SK-N-SH (cell line): ENCODE measurements at regions not wholly inside any gene's neighbourhood (a gene's known extent, or its start where the extent isn't known, plus 50 kb on each side); places are given as distances from the start of the nearest gene placed in this dataset.
A peak's percentile ranks its signal among the peaks of the same experiment; 100 is the strongest.

Experiments
- CTCF ChIA-PET: fragments of 300-600, 350-600 bp; formaldehyde crosslinking; extraction: SDS; loops from one replicate; lab custom pipeline; 2021; lab: Yijun Ruan, JAX
- POLR2A ChIA-PET: fragments of 350-600 bp; sonication (Branson Sonifier 250); formaldehyde crosslinking; extraction: SDS; loops from one replicate; lab custom pipeline; 2020; ENCODE audit warnings: antibody characterized with exemption, inconsistent platforms; lab: Yijun Ruan, JAX
- DNase-seq: peaks from one replicate; pipeline ENCODE4 v3.0.0; 2012
- H2AFZ ChIP-seq: fragments of 200-600 bp; sonication (generic); 2 replicates; pipeline ENCODE4 v1.8.1; 2016; ENCODE audit warnings: antibody characterized with exemption, mild to moderate bottlenecking, low read depth
- H3F3A ChIP-seq: fragments of 200-600 bp; sonication (generic); replicated peaks from 2 replicates; pipeline ENCODE3; 2016; ENCODE audit warnings: antibody characterized with exemption, mild to moderate bottlenecking; ENCODE audit not compliant: insufficient read depth
- H3K27ac ChIP-seq, 2 experiments: fragments of 200-500 bp in 1 of 2; fragments of 200-600 bp in 1 of 2; sonication (Bioruptor generic) in 1 of 2; sonication (generic), shearing (Covaris generic) in 1 of 2; 2 replicates each; pipeline versions ENCODE4 v1.5.1 to v1.6.1; 2014 to 2016; ENCODE audit warnings: low read depth in 2 of 2, inconsistent platforms in 1 of 2, low read length in 1 of 2, mild to moderate bottlenecking in 1 of 2, mixed read lengths in 1 of 2
- H3K27me3 ChIP-seq: fragments of 200-600 bp; sonication (generic), shearing (Covaris generic); 2 replicates; pipeline ENCODE4 v1.6.1; 2016; ENCODE audit warnings: mixed run types; ENCODE audit not compliant: insufficient read depth
- H3K36me3 ChIP-seq, 2 experiments: fragments of 200-500 bp in 1 of 2; fragments of 200-600 bp in 1 of 2; sonication (Bioruptor generic) in 1 of 2; sonication (generic) in 1 of 2; replicated peaks in 1 of 2; 2 replicates each; pipeline versions ENCODE3 to v1.5.1; 2014 to 2016; ENCODE audit warnings: low read length in 1 of 2, mild to moderate bottlenecking in 1 of 2; ENCODE audit not compliant: insufficient read depth in 2 of 2, control insufficient read depth in 1 of 2
- H3K4me1 ChIP-seq, 2 experiments: fragments of 200-500 bp in 1 of 2; fragments of 200-600 bp in 1 of 2; sonication (Bioruptor generic) in 1 of 2; sonication (generic), shearing (Covaris generic) in 1 of 2; 2 replicates each; pipeline versions ENCODE4 v1.5.1 to v1.6.1; 2014 to 2016; ENCODE audit warnings: low read depth in 1 of 2, low read length in 1 of 2, mixed run types in 1 of 2; ENCODE audit not compliant: insufficient read depth in 2 of 2, control insufficient read depth in 1 of 2
- H3K4me2 ChIP-seq: fragments of 200-600 bp; sonication (generic), shearing (Covaris generic); 2 replicates; pipeline ENCODE4 v1.6.1; 2017; ENCODE audit warnings: mixed run types
- H3K4me3 ChIP-seq, 2 experiments: fragments of 200-500 bp in 1 of 2; fragments of 200-600 bp in 1 of 2; sonication (Bioruptor generic) in 1 of 2; sonication (generic), shearing (Covaris generic) in 1 of 2; 2 replicates each; pipeline versions ENCODE4 v1.5.1 to v1.8.1; 2014 to 2016; ENCODE audit warnings: low read depth in 2 of 2, inconsistent platforms in 1 of 2, low read length in 1 of 2, mild to moderate bottlenecking in 1 of 2, mixed read lengths in 1 of 2, moderate library complexity in 1 of 2
- H3K79me2 ChIP-seq: fragments of 200-600 bp; sonication (generic); 2 replicates; pipeline ENCODE4 v1.8.1; 2017; ENCODE audit warnings: mild to moderate bottlenecking; ENCODE audit not compliant: insufficient read depth
- H3K9ac ChIP-seq: fragments of 200-600 bp; sonication (generic); 2 replicates; pipeline ENCODE4 v1.6.1; 2017; ENCODE audit warnings: mixed run types
- H3K9me2 ChIP-seq: fragments of 200-600 bp; sonication (generic); 2 replicates; pipeline ENCODE4 v1.6.1; 2017; ENCODE audit warnings: mixed run types
- H3K9me3 ChIP-seq: fragments of 200-600 bp; sonication (generic); 2 replicates; pipeline ENCODE4 v1.6.1; 2017; ENCODE audit warnings: mixed run types, mild to moderate bottlenecking, moderate library complexity
- H4K20me1 ChIP-seq: fragments of 200-600 bp; sonication (generic); 2 replicates; pipeline ENCODE4 v1.6.1; 2017; ENCODE audit warnings: mild to moderate bottlenecking, mixed run types; ENCODE audit not compliant: insufficient read depth
- ELF1 ChIP-seq: IDR thresholded peaks from 2 replicates; pipeline ENCODE4 v1.4.0; 2012
- EZH2phosphoT487 ChIP-seq: fragments of 200-600 bp; sonication (generic); IDR thresholded peaks from 2 replicates; pipeline ENCODE4 v1.6.1; 2017; ENCODE audit warnings: low read depth, mixed run types, mild to moderate bottlenecking, antibody characterized with exemption, moderate library complexity, borderline replicate concordance
- FOSL2 ChIP-seq: IDR thresholded peaks from 2 replicates; pipeline ENCODE4 v1.4.0; 2012; ENCODE audit warnings: low read depth, mild to moderate bottlenecking, moderate library complexity, borderline replicate concordance
- FOXJ3 ChIP-seq: sonication (generic); formaldehyde crosslinking; IDR thresholded peaks from 2 replicates; pipeline ENCODE4 v1.5.1; 2020; ENCODE audit warnings: mild to moderate bottlenecking, missing genetic modification reagents
- GABPA ChIP-seq: IDR thresholded peaks from 2 replicates; pipeline ENCODE4 v1.4.0; 2012; ENCODE audit warnings: low read depth, mild to moderate bottlenecking
- IRF3 ChIP-seq: fragments of 150-350 bp; IDR thresholded peaks from 2 replicates; pipeline ENCODE4 v1.6.1; 2016; ENCODE audit warnings: mild to moderate bottlenecking, low read depth, low read length
- JUND ChIP-seq: IDR thresholded peaks from 2 replicates; pipeline ENCODE4 v1.4.0; 2012
- MEF2A ChIP-seq: IDR thresholded peaks from 2 replicates; pipeline ENCODE4 v1.4.0; 2012; ENCODE audit warnings: low read depth, borderline replicate concordance
- NFIC ChIP-seq: IDR thresholded peaks from 2 replicates; pipeline ENCODE4 v1.4.0; 2012; ENCODE audit warnings: borderline replicate concordance
- PBX3 ChIP-seq: IDR thresholded peaks from 2 replicates; pipeline ENCODE4; 2012
- POLR2AphosphoS5 ChIP-seq: IDR thresholded peaks from 2 replicates; pipeline ENCODE4 v1.6.1; 2012; ENCODE audit warnings: low read depth, low read length
- RCOR1 ChIP-seq: fragments of 150-350 bp; IDR thresholded peaks from 2 replicates; pipeline ENCODE4 v1.6.1; 2017; ENCODE audit warnings: antibody characterized with exemption, low read length
- RFX5 ChIP-seq: IDR thresholded peaks from 2 replicates; pipeline ENCODE4 v1.6.1; 2012; ENCODE audit warnings: mild to moderate bottlenecking, improper control_type of control experiment, low read length
- RXRA ChIP-seq: IDR thresholded peaks from 2 replicates; pipeline ENCODE4 v1.4.0; 2012; ENCODE audit warnings: low read depth, mild to moderate bottlenecking, borderline replicate concordance
- SIN3A ChIP-seq: IDR thresholded peaks from 2 replicates; pipeline ENCODE4 v1.6.1; 2012; ENCODE audit warnings: low read depth, mild to moderate bottlenecking, low read length, moderate library complexity, borderline replicate concordance
- TCF12 ChIP-seq: IDR thresholded peaks from 2 replicates; pipeline ENCODE4 v1.4.0; 2012
- TEAD4 ChIP-seq: IDR thresholded peaks from 2 replicates; pipeline ENCODE4 v1.4.0; 2012; ENCODE audit warnings: mild to moderate bottlenecking, borderline replicate concordance; ENCODE audit not compliant: insufficient read depth
- YY1 ChIP-seq: IDR thresholded peaks from 2 replicates; pipeline ENCODE4 v1.4.0; 2012; ENCODE audit warnings: low read depth, mild to moderate bottlenecking
- WGBS: methylation state at CpG from one replicate; pipeline ENCODE4 v1.1.6; 2017; ENCODE audit warnings: low lambda C conversion rate; 5-methylcytosine and 5-hydroxymethylcytosine counted together

- Histone ChIP-seq H3K79me2 (no peaks in the 10 kb centered on the region), H3K4me2 (no peak overlapping the region), H3K9me2 (no peaks in the 10 kb centered on the region), H2AFZ (no peak overlapping the region), H3F3A (no peaks in the 10 kb centered on the region), H3K27me3 (no peaks in the 10 kb centered on the region), H3K4me1 (peaks cover 0 to 9% of the 10 kb centered on the region in 2 experiments; a peak in 2 of 4 replicates), H3K9me3 (no peaks in the 10 kb centered on the region), H3K9ac (no peak overlapping the region), H3K4me3 (no peak overlapping the region), H4K20me1 (no peaks in the 10 kb centered on the region), H3K36me3 (no peaks in the 10 kb centered on the region), H3K27ac (no peak overlapping the region)
- no peak for TF ChIP-seq MEF2A
- TF ChIP-seq TEAD4: no peak
- no peak for TF ChIP-seq TCF12
- TF ChIP-seq RFX5: no peak
- TF ChIP-seq YY1: no peak
- TF ChIP-seq PBX3: no peak
- no peak for TF ChIP-seq POLR2AphosphoS5
- TF ChIP-seq EZH2phosphoT487: no peak
- CTCF ChIA-PET: no interaction called here
- WGBS: 81% methylated on average over 8 of the region's 29 CpGs
- no peak for DNase-seq
- POLR2A ChIA-PET: no interaction called here
Measured at GRCh38 chr6:121686611-121687023, 251.2 kb downstream of the GJA1 start.

- H4K20me1 ChIP-seq: no peaks in the 10 kb centered on the region
- H3K27ac ChIP-seq: no peak overlapping the region
- no peaks in the 10 kb centered on the region for H3K79me2 ChIP-seq
- no peaks in the 10 kb centered on the region for H3K9me3 ChIP-seq
- H3K9ac ChIP-seq: no peak overlapping the region
- no peaks in the 10 kb centered on the region for H3K36me3 ChIP-seq
- POLR2A ChIA-PET: no interaction called here
- H3K9me2 ChIP-seq: no peaks in the 10 kb centered on the region
- no peak overlapping the region for H3K4me3 ChIP-seq
- no peak overlapping the region for H3K4me2 ChIP-seq
- DNase-seq: no peak
- 71% methylated on average over 2 of the region's 2 CpGs for WGBS
- H2AFZ ChIP-seq: no peak overlapping the region
- TF ChIP-seq JUND (no peak), PBX3 (peak; percentile 22; the same call in 1 of the 2 replicates), GABPA (no peak), TCF12 (peak; percentile 70)
- TF ChIP-seq, all 33 proteins: peak for 2
- Histone ChIP-seq H3K27me3 (no peaks in the 10 kb centered on the region), H3F3A (no peaks in the 10 kb centered on the region), H3K4me1 (peaks cover 0 to 16% of the 10 kb centered on the region in 2 experiments; a peak in 2 of 4 replicates)
- CTCF ChIA-PET: no interaction called here
Measured at GRCh38 chr6:121688974-121689373, 253.5 kb downstream of the GJA1 start.

GRCh38 chr6:121691126-121691551, 255.7 kb downstream of the GJA1 start:
- H3K9me3 ChIP-seq: no peaks in the 10 kb centered on the region
- no peaks in the 10 kb centered on the region for H4K20me1 ChIP-seq
- DNase-seq: no peak
- peaks cover 2 to 29% of the 10 kb centered on the region in 2 experiments; a peak in 2 of 4 replicates for H3K4me1 ChIP-seq
- no peak overlapping the region for H2AFZ ChIP-seq
- no peak overlapping the region for H3K4me3 ChIP-seq
- 24% methylated on average over 1 of the region's 1 CpG for WGBS
- peak overlapping the region in 1 of 2 experiments; percentile 36; a peak in 3 of 4 replicates for H3K27ac ChIP-seq
- peaks cover 21% of the 10 kb centered on the region for H3F3A ChIP-seq
- H3K27me3 ChIP-seq: no peaks in the 10 kb centered on the region
- ChIA-PET CTCF (no interaction called here), POLR2A (no interaction called here)
- no peaks in the 10 kb centered on the region for H3K36me3 ChIP-seq
- H3K79me2 ChIP-seq: no peaks in the 10 kb centered on the region
- no peaks in the 10 kb centered on the region for H3K9me2 ChIP-seq
- H3K9ac ChIP-seq: no peak overlapping the region
- H3K4me2 ChIP-seq: peak overlapping the region; percentile 14; the same call in 1 of the 2 replicates
- TF ChIP-seq RXRA (peak; percentile 79; the same call in 1 of the 2 replicates), RCOR1 (no peak), JUND (peak; percentile 95), POLR2AphosphoS5 (peak; percentile 62; the same call in 1 of the 2 replicates), NFIC (peak; percentile 63; the same call in 1 of the 2 replicates), TCF12 (peak; percentile 90), ELF1 (no peak), YY1 (no peak), MEF2A (peak; percentile 52; the same call in 1 of the 2 replicates), SIN3A (no peak), FOXJ3 (no peak), IRF3 (no peak), PBX3 (peak; percentile 95), TEAD4 (peak; percentile 80), FOSL2 (peak; percentile 93)
